ENCODE measurements at regions not wholly inside any gene's neighbourhood (a gene's known extent, or its start where the extent isn't known, plus 50 kb on each side); places are given as distances from the start of the nearest gene placed in this dataset.
"Not testable (repeated sequence)": the region's sequence is repeated elsewhere in the genome, so short reads cannot be mapped to it uniquely, and the experiment has no call there.

DNA sequence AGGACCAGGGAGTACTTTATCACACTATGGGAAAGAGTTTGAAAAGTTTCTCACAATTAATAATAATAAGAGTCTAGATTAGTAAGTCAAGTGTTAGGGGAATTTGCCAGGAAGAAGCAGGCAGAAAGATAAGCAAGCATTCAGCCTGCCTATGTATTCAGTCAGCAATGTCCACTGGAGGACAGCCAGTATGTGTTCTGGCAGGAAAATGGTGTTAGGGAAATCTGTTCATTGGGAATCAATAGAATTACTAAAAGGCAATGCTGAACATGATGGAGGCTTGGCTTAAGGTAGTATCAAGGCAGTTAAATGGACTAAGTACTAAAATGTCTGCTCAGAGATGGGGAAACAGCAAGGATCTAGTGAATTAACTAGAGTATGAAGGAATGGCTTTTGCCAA is 221.2 kb downstream of the PPP4R3C start:
- DNase-seq (ENCODE audit: low read depth, low spot score) = no peak
- Histone ChIP-seq H3K9me3 (ENCODE audit: control insufficient read depth, insufficient read depth, low read length) (no peaks in the 10 kb centered on the region), H3K4me3 (ENCODE audit: low read depth, low read length) (no peak overlapping the region), H3K27me3 (ENCODE audit: control insufficient read depth, insufficient read depth, low read length) (no peaks in the 10 kb centered on the region), H3K27ac (ENCODE audit: low read depth, low read length) (no peak overlapping the region)
- ChIA-PET POLR2A (no interaction called here), CTCF (no interaction called here)
- no peak for TF ChIP-seq CTCF (IDR thresholded peaks at IDR 0.05; ENCODE audit: low read depth, low read length)

GRCh38 chrX:27240042-27240441 is 223.1 kb downstream of the PPP4R3C start:
- CTCF ChIA-PET; H3K4me3 ChIP-seq (ENCODE audit: low read depth, low read length); DNase-seq (ENCODE audit: low read depth, low spot score); H3K9me3 ChIP-seq (ENCODE audit: control insufficient read depth, insufficient read depth, low read length); H3K27ac ChIP-seq (ENCODE audit: low read depth, low read length); H3K27me3 ChIP-seq (ENCODE audit: control insufficient read depth, insufficient read depth, low read length); POLR2A ChIA-PET: not testable (repeated sequence)

DNA sequence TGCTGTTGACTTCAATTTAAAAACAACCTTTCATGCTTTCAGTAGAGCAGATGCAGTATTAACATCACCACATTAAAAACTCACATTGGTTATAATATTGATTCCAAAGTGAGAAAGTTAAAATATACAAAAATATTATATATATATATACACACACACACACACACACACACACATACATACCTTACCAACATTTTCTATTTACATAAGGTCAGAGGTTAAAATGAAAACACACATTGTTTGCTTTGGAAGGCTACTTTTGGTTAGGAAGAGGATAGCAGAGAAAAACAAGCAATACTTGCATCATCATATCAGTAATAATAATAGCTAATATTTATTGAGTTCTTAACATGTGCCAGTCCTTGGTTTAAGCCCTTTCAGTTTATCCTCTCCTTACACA is 226.5 kb downstream of the PPP4R3C start:
- no peak for TF ChIP-seq CTCF (IDR thresholded peaks at IDR 0.05; ENCODE audit: low read depth, low read length)
- Histone ChIP-seq H3K9me3 (ENCODE audit: control insufficient read depth, insufficient read depth, low read length) (no peaks in the 10 kb centered on the region), H3K27ac (ENCODE audit: low read depth, low read length) (no peak overlapping the region), H3K27me3 (ENCODE audit: control insufficient read depth, insufficient read depth, low read length) (no peaks in the 10 kb centered on the region), H3K4me3 (ENCODE audit: low read depth, low read length) (no peak overlapping the region)
- DNase-seq (ENCODE audit: low read depth, low spot score) = no peak
- ChIA-PET POLR2A (no interaction called here), CTCF (no interaction called here)

DNA sequence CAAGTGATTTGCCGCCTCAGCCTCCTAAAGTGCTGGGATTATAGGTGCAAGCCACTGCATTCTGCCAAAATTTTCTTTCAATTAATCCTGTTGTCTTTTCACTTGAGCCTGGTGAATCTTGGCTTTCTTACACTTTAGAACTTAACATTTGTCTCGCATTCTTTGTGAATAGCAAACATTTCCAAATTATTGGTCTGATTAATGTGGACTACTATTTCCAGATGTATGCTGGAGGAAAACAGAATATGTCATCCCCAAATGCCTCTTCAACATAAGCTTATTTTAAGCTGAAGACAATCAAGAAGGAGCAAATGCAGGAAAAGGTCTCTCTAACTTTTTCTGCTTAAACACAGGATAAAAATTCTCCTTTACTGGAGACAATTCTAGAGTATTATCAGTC is 233.4 kb downstream of the PPP4R3C start:
- no peaks in the 10 kb centered on the region for H3K9me3 ChIP-seq (ENCODE audit: control insufficient read depth, insufficient read depth, low read length)
- ChIA-PET CTCF (no interaction called here), POLR2A (no interaction called here)
- no peaks in the 10 kb centered on the region for H3K27me3 ChIP-seq (ENCODE audit: control insufficient read depth, insufficient read depth, low read length)
- H3K27ac ChIP-seq (ENCODE audit: low read depth, low read length) = no peak overlapping the region
- TF ChIP-seq CTCF (IDR thresholded peaks at IDR 0.05; ENCODE audit: low read depth, low read length) = no peak
- H3K4me3 ChIP-seq (ENCODE audit: low read depth, low read length) = no peak overlapping the region
- DNase-seq (ENCODE audit: low read depth, low spot score) = no peak

DNA sequence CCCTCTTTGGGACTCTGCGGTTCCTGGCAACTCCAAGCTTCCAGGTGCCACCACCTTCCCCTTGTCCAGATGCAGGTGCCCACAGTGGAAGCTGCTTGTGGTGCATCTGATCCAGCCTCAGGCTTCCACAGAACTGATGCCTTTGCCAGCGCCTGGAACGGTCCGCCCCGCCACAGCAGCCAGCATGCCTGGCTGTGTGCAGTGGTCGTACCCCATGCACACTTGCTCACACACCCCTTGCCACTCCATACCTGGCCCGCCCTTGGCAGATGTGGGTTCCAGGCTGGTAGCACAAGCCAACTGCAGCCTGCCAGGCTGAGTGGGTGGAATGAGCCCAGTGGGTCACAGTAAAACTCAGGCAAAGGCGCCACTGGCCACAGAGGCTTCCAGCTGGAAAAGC is 240.5 kb downstream of the PPP4R3C start:
- CTCF ChIA-PET = no interaction called here

More for the DNA sequence above, 240.5 kb downstream of the PPP4R3C start:
- H3K27ac ChIP-seq (ENCODE audit: low read depth, low read length) = no peak overlapping the region
- no peak for DNase-seq (ENCODE audit: low read depth, low spot score)
- H3K9me3 ChIP-seq (ENCODE audit: control insufficient read depth, insufficient read depth, low read length) = peaks cover 9% of the 10 kb centered on the region
- no peaks in the 10 kb centered on the region for H3K27me3 ChIP-seq (ENCODE audit: control insufficient read depth, insufficient read depth, low read length)
- POLR2A ChIA-PET = no interaction called here
- no peak overlapping the region for H3K4me3 ChIP-seq (ENCODE audit: low read depth, low read length)
- TF ChIP-seq CTCF (IDR thresholded peaks at IDR 0.05; ENCODE audit: low read depth, low read length) = no peak
